ENCODE measurements at regions not wholly inside any gene's neighbourhood (a gene's known extent, or its start where the extent isn't known, plus 50 kb on each side); places are given as distances from the start of the nearest gene placed in this dataset.

- TF ChIP-seq CTCF (IDR thresholded peaks at IDR 0.05; ENCODE audit: insufficient read depth, low read depth, low read length): no peak
- no peak for DNase-seq (ENCODE audit: low read depth)
- H3K4me3 ChIP-seq (ENCODE audit: low read depth, low read length): no peak overlapping the region
These were observed 117.1 kb upstream of the TUT7 start for GRCh38 chr9:86471171-86471815.

- H3K4me3 ChIP-seq (ENCODE audit: low read depth, low read length): no peak overlapping the region
- no peak for TF ChIP-seq CTCF (IDR thresholded peaks at IDR 0.05; ENCODE audit: insufficient read depth, low read depth, low read length)
- DNase-seq (ENCODE audit: low read depth): no peak
These were observed 116.1 kb upstream of the TUT7 start for GRCh38 chr9:86470326-86470725.

DNA sequence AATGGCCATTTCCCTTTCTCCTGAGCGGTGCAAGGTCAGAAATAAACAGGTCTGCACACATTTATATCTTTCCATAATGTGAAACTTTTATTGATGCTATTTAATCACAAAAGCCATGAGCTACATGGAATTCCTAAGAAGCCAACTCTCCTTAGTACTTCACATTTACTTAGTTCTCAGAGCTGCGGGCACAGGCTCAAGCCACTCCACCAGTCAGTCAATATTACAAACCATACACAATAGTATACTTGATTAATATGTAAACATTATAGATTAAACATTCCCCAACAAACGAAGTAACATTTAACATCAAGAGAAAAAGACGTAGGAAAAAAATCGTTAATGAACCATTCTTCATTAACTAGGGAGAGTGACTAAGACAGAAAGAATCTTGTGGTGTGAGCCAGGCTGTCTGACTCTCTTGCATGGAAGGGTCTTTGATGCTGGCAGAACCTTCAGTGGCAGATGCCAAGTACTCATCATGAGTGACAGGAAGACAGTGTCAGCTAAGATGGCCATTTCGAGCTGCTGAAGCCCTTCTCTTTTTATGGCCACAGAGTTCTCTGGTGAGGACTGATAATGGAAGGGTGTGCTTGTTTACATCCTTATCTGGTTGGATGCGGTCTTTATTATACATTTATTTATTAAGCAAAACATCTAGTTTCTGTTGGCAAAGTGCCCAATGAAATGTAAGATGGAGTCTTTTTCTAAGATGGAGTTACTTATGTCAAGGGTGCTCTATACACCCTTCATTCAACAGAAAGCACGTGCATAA lies 115.5 kb upstream of the TUT7 start:
- no peak for DNase-seq (ENCODE audit: low read depth)
- TF ChIP-seq CTCF (IDR thresholded peaks at IDR 0.05; ENCODE audit: insufficient read depth, low read depth, low read length): no peak

GRCh38 chr9:86464242-86464641 lies 110.0 kb upstream of the TUT7 start:
- no peak overlapping the region for H3K4me3 ChIP-seq (ENCODE audit: low read depth, low read length)
- no peak for TF ChIP-seq CTCF (IDR thresholded peaks at IDR 0.05; ENCODE audit: insufficient read depth, low read depth, low read length)
- DNase-seq (ENCODE audit: low read depth): no peak

More for the DNA sequence above, 115.5 kb upstream of the TUT7 start:
- H3K4me3 ChIP-seq (ENCODE audit: low read depth, low read length): no peak overlapping the region

GRCh38 chr9:86460216-86461002 lies 106.2 kb upstream of the TUT7 start:
- no peak overlapping the region for H3K4me3 ChIP-seq (ENCODE audit: low read depth, low read length)
- TF ChIP-seq CTCF (IDR thresholded peaks at IDR 0.05; ENCODE audit: insufficient read depth, low read depth, low read length): no peak
- DNase-seq (ENCODE audit: low read depth): no peak

DNA sequence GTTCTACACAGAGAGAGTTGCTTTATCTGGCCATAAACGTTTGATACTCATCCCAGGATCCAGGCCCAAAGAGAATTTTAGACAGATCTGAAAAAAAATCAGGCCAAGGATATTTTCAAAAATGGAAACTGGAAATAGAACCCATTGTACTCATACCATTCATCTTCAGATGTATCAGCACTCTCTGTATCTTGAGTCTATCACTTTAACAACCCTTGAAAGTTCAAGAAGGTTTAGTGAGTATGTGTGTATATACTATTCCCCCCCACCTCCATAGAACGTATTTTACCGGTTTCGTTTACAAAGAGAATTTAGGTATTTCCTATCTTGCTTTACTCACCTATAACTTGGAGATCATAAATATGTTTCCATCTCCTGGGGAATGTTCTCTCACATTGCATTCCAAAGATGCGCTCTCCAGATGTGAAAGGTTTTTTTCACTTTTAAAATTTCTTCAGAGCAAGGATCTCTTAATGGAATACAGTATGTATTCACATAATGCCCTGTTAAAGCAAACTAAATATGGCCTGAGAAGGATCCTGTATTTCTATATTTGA lies 105.5 kb upstream of the TUT7 start:
- H3K4me3 ChIP-seq (ENCODE audit: low read depth, low read length): no peak overlapping the region
- no peak for DNase-seq (ENCODE audit: low read depth)
- no peak for TF ChIP-seq CTCF (IDR thresholded peaks at IDR 0.05; ENCODE audit: insufficient read depth, low read depth, low read length)

Measured in fibroblast of villous mesenchyme (primary cell).